NOMO-1 treated with DMSO at 0.1 percent for 48 hours (cell line): ENCODE measurements at regions not wholly inside any gene's neighbourhood (a gene's known extent, or its start where the extent isn't known, plus 50 kb on each side); places are given as distances from the start of the nearest gene placed in this dataset.
"Not testable (repeated sequence)": the region's sequence is repeated elsewhere in the genome, so short reads cannot be mapped to it uniquely, and the experiment has no call there.

Experiments used
- DNase-seq: peaks from one replicate; lab custom pipeline; 2025; ENCODE audit not compliant: unreplicated experiment; lab: John Stamatoyannopoulos, UW

- DNase-seq = not testable (repeated sequence)
Observed at GRCh38 chr5:97234380-97234779, 51.3 kb upstream of the RIOK2 start.

- DNase-seq = no peak
Observed at GRCh38 chr5:97242341-97242740, 59.3 kb upstream of the RIOK2 start.

- no peak for DNase-seq
Observed at GRCh38 chr5:97243353-97243752, 60.3 kb upstream of the RIOK2 start.

- DNase-seq = no peak
Observed at GRCh38 chr5:97245386-97245785, 62.3 kb upstream of the RIOK2 start.

- DNase-seq = no peak
Observed at GRCh38 chr5:97250113-97250512, 67.1 kb upstream of the RIOK2 start.

- no peak for DNase-seq
Observed at GRCh38 chr5:97266076-97266475, 83.0 kb upstream of the RIOK2 start.

GRCh38 chr5:97266576-97266975 is 83.5 kb upstream of the RIOK2 start:
- no peak for DNase-seq

- DNase-seq = no peak
Observed at GRCh38 chr5:97267767-97268166, 84.7 kb upstream of the RIOK2 start.

- DNase-seq = no peak
Observed at GRCh38 chr5:97276474-97277120, 93.5 kb upstream of the RIOK2 start.

- DNase-seq = no peak
Observed at GRCh38 chr5:97281257-97281656, 98.2 kb upstream of the RIOK2 start.

GRCh38 chr5:97297063-97297703 is 114.1 kb upstream of the RIOK2 start:
- DNase-seq = peak; percentile 11

GRCh38 chr5:97297704-97298091 is 114.7 kb upstream of the RIOK2 start:
- DNase-seq = no peak

GRCh38 chr5:97301181-97301580 is 118.1 kb upstream of the RIOK2 start:
- not testable (repeated sequence) for DNase-seq

GRCh38 chr5:97338729-97339128 is 155.7 kb upstream of the RIOK2 start:
- DNase-seq = no peak

- no peak for DNase-seq
Observed at GRCh38 chr5:97355775-97356174, 172.7 kb upstream of the RIOK2 start.

- no peak for DNase-seq
Observed at GRCh38 chr5:97363577-97363976, 180.5 kb upstream of the RIOK2 start.

GRCh38 chr5:97364731-97365130 is 181.7 kb upstream of the RIOK2 start:
- DNase-seq = no peak

GRCh38 chr5:97365163-97365845 is 182.3 kb upstream of the RIOK2 start:
- DNase-seq = no peak

- DNase-seq = no peak
Observed at GRCh38 chr5:97365918-97366317, 182.9 kb upstream of the RIOK2 start.

GRCh38 chr5:97375959-97376358 is 192.9 kb upstream of the RIOK2 start:
- DNase-seq = no peak

- DNase-seq = no peak
Observed at GRCh38 chr5:97377582-97377981, 194.5 kb upstream of the RIOK2 start.

GRCh38 chr5:97383996-97384395 is 200.9 kb upstream of the RIOK2 start:
- DNase-seq = no peak
